ENCODE measurements at regions not wholly inside any gene's neighbourhood (a gene's known extent, or its start where the extent isn't known, plus 50 kb on each side); places are given as distances from the start of the nearest gene placed in this dataset.

DNA sequence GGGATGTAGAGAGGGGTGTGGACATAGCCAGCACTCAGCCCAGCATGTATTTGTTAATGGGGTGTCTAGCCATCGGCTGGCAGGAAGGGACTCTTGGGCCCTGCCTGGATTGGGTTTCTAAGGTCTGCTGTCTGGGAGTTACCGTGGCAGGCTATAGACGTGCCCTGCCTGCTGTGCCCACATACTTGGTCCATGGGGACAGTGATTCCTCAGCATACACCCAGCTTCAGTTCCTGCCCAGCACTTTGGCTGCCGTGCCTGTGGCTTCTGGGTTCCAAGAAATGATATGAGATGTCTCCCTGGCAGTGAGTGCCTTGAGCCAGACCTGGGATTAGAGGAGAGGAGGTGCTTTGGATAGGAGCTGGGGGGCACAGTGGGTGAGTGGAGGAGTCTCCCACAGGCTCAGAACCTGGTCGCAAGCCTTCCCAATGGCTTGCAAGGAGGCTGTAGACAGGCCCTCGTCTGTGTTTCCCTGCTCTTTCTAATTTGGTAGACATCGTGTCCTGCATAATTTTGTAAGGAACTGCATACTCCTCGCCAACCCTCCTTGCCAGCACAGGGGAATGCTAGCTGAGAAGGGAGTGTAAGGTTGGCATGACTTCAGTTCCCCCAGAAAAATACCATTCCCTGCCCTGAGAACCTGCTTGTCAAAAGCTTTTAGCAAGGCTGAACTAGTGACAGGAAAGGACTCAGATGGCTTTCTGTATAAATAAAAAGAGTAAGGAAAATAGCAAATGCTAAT is 287.9 kb downstream of the ZSWIM6 start:
- WGBS, 2 donors = 58 to 62% methylated on average over 8 of the region's 8 CpGs
- TF ChIP-seq POLR2A (IDR thresholded peaks at IDR 0.05) = no peak
- TF ChIP-seq, protein P1, sequence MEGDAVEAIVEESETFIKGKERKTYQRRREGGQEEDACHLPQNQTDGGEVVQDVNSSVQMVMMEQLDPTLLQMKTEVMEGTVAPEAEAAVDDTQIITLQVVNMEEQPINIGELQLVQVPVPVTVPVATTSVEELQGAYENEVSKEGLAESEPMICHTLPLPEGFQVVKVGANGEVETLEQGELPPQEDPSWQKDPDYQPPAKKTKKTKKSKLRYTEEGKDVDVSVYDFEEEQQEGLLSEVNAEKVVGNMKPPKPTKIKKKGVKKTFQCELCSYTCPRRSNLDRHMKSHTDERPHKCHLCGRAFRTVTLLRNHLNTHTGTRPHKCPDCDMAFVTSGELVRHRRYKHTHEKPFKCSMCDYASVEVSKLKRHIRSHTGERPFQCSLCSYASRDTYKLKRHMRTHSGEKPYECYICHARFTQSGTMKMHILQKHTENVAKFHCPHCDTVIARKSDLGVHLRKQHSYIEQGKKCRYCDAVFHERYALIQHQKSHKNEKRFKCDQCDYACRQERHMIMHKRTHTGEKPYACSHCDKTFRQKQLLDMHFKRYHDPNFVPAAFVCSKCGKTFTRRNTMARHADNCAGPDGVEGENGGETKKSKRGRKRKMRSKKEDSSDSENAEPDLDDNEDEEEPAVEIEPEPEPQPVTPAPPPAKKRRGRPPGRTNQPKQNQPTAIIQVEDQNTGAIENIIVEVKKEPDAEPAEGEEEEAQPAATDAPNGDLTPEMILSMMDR (IDR thresholded peaks at IDR 0.05) = no peak
- no peak for DNase-seq (ENCODE audit: low spot score in 2 of 2)
- no peak overlapping the region for H3K4me3 ChIP-seq (ENCODE audit: low read depth, poor library complexity, severe bottlenecking)
- intact Hi-C loops (cut with DNase I; ENCODE audit: low total_unique reads) = no loop called here

- intact Hi-C loops (cut with DNase I; ENCODE audit: low total_unique reads) = no loop called here
- 41 to 44% methylated on average over 4 of the region's 4 CpGs for WGBS, 2 donors
- TF ChIP-seq, protein P1 (IDR thresholded peaks at IDR 0.05) = no peak
- TF ChIP-seq POLR2A (IDR thresholded peaks at IDR 0.05) = no peak
- no peak overlapping the region for H3K4me3 ChIP-seq (ENCODE audit: low read depth, poor library complexity, severe bottlenecking)
- DNase-seq (ENCODE audit: low spot score in 2 of 2) = no peak
Measured at GRCh38 chr5:61620699-61621182, 288.7 kb downstream of the ZSWIM6 start.

DNA sequence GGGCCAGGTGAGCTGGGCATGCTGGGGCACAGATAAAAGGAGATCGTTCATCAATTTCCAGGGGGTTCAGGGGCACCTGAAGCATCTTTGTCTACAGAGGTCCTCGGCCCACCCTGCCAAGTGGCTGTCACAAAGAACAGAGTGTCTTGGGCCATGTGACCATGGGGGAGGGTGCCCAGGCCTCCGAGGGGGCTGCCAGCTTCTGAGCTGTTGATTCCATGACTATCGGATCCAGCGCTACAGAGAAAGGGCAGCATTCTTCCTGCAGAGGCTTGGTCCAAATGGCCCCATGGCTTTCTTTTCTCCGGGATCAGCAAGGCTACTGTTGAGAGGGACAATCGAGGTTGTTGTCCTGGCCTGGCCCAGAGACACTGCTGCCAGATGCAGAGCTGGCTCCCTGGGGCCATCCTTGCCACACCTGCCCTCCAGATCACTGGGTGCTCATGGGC is 289.2 kb downstream of the ZSWIM6 start:
- no peak for DNase-seq (ENCODE audit: low spot score in 2 of 2)
- intact Hi-C loops (cut with DNase I; ENCODE audit: low total_unique reads) = no loop called here
- no peak overlapping the region for H3K4me3 ChIP-seq (ENCODE audit: low read depth, poor library complexity, severe bottlenecking)
- 76 to 79% methylated on average over 7 of the region's 7 CpGs for WGBS, 2 donors
- TF ChIP-seq, protein P1 (IDR thresholded peaks at IDR 0.05) = no peak
- TF ChIP-seq POLR2A (IDR thresholded peaks at IDR 0.05) = no peak

- intact Hi-C loops (cut with DNase I; ENCODE audit: low total_unique reads) = no loop called here
- no peak overlapping the region for H3K4me3 ChIP-seq (ENCODE audit: low read depth, poor library complexity, severe bottlenecking)
- TF ChIP-seq POLR2A (IDR thresholded peaks at IDR 0.05) = no peak
- TF ChIP-seq, protein P1 (IDR thresholded peaks at IDR 0.05) = no peak
- no peak for DNase-seq (ENCODE audit: low spot score in 2 of 2)
- 90 to 93% methylated on average over 2 of the region's 2 CpGs for WGBS, 2 donors
Measured at GRCh38 chr5:61622156-61622555, 290.1 kb downstream of the ZSWIM6 start.

- DNase-seq (ENCODE audit: low spot score in 2 of 2) = no peak
- intact Hi-C loops (cut with DNase I; ENCODE audit: low total_unique reads) = no loop called here
- no peak for TF ChIP-seq POLR2A (IDR thresholded peaks at IDR 0.05)
- TF ChIP-seq, protein P1 (IDR thresholded peaks at IDR 0.05) = no peak
- 74% methylated on average over 5 of the region's 5 CpGs for WGBS, 2 donors
- no peak overlapping the region for H3K4me3 ChIP-seq (ENCODE audit: low read depth, poor library complexity, severe bottlenecking)
Measured at GRCh38 chr5:61623401-61624069, 291.5 kb downstream of the ZSWIM6 start.

All from lower leg skin (tissue), 4 donors.